ENCODE measurements at regions not wholly inside any gene's neighbourhood (a gene's known extent, or its start where the extent isn't known, plus 50 kb on each side); places are given as distances from the start of the nearest gene placed in this dataset.

DNA sequence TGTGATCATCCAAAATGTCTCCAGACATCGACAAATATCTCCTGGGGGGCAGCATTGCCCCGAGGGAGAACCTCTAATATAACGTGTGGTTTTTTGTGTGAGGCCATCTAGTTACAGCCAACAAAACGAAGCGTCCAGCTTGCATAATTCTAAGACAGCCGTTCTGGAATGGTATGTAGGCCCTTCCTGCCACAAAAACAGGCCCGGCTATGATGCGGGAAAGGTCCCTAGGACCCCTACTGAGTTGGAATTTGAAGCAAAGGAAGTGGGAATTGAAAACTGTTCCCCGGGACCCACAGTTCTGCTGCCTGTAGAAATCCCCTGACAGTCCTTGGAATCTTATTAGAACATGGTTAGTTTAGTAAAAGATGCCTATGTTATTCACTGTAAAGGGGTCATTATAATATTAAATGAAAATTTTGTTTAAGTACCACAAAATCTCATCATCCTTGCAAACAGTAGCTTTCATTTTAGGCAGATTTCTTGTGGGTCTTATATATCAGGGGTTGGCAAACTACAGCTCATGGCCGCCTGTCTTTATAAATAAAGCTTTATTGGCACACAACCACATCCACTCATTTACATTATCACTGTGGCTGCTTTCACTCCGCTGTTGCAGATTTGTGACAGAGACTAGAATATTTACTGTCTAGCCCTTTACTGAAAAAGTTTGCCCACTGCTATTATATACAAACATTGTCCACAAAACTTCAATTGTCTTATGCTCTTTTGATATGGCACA, 70.7 kb downstream of the MSX2 start:
- H3K4me3 Mint-ChIP-seq, result no peak overlapping the region
- TF ChIP-seq, protein P1, sequence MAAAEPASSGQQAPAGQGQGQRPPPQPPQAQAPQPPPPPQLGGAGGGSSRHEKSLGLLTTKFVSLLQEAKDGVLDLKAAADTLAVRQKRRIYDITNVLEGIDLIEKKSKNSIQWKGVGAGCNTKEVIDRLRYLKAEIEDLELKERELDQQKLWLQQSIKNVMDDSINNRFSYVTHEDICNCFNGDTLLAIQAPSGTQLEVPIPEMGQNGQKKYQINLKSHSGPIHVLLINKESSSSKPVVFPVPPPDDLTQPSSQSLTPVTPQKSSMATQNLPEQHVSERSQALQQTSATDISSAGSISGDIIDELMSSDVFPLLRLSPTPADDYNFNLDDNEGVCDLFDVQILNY (CRISPR knock-in tag; IDR thresholded peaks at IDR 0.05), result no peak
- no peak for TF ChIP-seq HMGA2 (CRISPR knock-in tag; IDR thresholded peaks at IDR 0.05)
- TF ChIP-seq, protein P2, sequence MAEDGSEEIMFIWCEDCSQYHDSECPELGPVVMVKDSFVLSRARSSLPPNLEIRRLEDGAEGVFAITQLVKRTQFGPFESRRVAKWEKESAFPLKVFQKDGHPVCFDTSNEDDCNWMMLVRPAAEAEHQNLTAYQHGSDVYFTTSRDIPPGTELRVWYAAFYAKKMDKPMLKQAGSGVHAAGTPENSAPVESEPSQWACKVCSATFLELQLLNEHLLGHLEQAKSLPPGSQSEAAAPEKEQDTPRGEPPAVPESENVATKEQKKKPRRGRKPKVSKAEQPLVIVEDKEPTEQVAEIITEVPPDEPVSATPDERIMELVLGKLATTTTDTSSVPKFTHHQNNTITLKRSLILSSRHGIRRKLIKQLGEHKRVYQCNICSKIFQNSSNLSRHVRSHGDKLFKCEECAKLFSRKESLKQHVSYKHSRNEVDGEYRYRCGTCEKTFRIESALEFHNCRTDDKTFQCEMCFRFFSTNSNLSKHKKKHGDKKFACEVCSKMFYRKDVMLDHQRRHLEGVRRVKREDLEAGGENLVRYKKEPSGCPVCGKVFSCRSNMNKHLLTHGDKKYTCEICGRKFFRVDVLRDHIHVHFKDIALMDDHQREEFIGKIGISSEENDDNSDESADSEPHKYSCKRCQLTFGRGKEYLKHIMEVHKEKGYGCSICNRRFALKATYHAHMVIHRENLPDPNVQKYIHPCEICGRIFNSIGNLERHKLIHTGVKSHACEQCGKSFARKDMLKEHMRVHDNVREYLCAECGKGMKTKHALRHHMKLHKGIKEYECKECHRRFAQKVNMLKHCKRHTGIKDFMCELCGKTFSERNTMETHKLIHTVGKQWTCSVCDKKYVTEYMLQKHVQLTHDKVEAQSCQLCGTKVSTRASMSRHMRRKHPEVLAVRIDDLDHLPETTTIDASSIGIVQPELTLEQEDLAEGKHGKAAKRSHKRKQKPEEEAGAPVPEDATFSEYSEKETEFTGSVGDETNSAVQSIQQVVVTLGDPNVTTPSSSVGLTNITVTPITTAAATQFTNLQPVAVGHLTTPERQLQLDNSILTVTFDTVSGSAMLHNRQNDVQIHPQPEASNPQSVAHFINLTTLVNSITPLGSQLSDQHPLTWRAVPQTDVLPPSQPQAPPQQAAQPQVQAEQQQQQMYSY (CRISPR knock-in tag; IDR thresholded peaks at IDR 0.05), result no peak
- TF ChIP-seq GRHL2 (CRISPR knock-in tag; IDR thresholded peaks at IDR 0.05; ENCODE audit: insufficient replicate concordance, severe bottlenecking), result no peak
- TF ChIP-seq JUN (CRISPR knock-in tag; IDR thresholded peaks at IDR 0.05), result no peak
- TF ChIP-seq, protein P3, sequence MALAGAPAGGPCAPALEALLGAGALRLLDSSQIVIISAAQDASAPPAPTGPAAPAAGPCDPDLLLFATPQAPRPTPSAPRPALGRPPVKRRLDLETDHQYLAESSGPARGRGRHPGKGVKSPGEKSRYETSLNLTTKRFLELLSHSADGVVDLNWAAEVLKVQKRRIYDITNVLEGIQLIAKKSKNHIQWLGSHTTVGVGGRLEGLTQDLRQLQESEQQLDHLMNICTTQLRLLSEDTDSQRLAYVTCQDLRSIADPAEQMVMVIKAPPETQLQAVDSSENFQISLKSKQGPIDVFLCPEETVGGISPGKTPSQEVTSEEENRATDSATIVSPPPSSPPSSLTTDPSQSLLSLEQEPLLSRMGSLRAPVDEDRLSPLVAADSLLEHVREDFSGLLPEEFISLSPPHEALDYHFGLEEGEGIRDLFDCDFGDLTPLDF (CRISPR knock-in tag; IDR thresholded peaks at IDR 0.05), result no peak
- TF ChIP-seq ZBTB21 (CRISPR knock-in tag; IDR thresholded peaks at IDR 0.05; ENCODE audit: borderline replicate concordance), result no peak
- TF ChIP-seq, protein P4, sequence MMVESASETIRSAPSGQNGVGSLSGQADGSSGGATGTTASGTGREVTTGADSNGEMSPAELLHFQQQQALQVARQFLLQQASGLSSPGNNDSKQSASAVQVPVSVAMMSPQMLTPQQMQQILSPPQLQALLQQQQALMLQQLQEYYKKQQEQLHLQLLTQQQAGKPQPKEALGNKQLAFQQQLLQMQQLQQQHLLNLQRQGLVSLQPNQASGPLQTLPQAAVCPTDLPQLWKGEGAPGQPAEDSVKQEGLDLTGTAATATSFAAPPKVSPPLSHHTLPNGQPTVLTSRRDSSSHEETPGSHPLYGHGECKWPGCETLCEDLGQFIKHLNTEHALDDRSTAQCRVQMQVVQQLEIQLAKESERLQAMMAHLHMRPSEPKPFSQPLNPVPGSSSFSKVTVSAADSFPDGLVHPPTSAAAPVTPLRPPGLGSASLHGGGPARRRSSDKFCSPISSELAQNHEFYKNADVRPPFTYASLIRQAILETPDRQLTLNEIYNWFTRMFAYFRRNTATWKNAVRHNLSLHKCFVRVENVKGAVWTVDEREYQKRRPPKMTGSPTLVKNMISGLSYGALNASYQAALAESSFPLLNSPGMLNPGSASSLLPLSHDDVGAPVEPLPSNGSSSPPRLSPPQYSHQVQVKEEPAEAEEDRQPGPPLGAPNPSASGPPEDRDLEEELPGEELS (CRISPR knock-in tag; IDR thresholded peaks at IDR 0.05), result no peak
- TF ChIP-seq TEAD1 (CRISPR knock-in tag; IDR thresholded peaks at IDR 0.05), result no peak
- no peak for TF ChIP-seq ELF4 (CRISPR knock-in tag; IDR thresholded peaks at IDR 0.05; ENCODE audit: low read depth)
- TF ChIP-seq, protein P5, sequence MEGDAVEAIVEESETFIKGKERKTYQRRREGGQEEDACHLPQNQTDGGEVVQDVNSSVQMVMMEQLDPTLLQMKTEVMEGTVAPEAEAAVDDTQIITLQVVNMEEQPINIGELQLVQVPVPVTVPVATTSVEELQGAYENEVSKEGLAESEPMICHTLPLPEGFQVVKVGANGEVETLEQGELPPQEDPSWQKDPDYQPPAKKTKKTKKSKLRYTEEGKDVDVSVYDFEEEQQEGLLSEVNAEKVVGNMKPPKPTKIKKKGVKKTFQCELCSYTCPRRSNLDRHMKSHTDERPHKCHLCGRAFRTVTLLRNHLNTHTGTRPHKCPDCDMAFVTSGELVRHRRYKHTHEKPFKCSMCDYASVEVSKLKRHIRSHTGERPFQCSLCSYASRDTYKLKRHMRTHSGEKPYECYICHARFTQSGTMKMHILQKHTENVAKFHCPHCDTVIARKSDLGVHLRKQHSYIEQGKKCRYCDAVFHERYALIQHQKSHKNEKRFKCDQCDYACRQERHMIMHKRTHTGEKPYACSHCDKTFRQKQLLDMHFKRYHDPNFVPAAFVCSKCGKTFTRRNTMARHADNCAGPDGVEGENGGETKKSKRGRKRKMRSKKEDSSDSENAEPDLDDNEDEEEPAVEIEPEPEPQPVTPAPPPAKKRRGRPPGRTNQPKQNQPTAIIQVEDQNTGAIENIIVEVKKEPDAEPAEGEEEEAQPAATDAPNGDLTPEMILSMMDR (IDR thresholded peaks at IDR 0.05), result no peak
- TF ChIP-seq, protein P6, sequence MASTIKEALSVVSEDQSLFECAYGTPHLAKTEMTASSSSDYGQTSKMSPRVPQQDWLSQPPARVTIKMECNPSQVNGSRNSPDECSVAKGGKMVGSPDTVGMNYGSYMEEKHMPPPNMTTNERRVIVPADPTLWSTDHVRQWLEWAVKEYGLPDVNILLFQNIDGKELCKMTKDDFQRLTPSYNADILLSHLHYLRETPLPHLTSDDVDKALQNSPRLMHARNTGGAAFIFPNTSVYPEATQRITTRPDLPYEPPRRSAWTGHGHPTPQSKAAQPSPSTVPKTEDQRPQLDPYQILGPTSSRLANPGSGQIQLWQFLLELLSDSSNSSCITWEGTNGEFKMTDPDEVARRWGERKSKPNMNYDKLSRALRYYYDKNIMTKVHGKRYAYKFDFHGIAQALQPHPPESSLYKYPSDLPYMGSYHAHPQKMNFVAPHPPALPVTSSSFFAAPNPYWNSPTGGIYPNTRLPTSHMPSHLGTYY (CRISPR knock-in tag; IDR thresholded peaks at IDR 0.05), result no peak
- TF ChIP-seq ZNF138 (CRISPR knock-in tag; conservative IDR thresholded peaks at IDR 0.05), result no peak
- TF ChIP-seq, protein P7, sequence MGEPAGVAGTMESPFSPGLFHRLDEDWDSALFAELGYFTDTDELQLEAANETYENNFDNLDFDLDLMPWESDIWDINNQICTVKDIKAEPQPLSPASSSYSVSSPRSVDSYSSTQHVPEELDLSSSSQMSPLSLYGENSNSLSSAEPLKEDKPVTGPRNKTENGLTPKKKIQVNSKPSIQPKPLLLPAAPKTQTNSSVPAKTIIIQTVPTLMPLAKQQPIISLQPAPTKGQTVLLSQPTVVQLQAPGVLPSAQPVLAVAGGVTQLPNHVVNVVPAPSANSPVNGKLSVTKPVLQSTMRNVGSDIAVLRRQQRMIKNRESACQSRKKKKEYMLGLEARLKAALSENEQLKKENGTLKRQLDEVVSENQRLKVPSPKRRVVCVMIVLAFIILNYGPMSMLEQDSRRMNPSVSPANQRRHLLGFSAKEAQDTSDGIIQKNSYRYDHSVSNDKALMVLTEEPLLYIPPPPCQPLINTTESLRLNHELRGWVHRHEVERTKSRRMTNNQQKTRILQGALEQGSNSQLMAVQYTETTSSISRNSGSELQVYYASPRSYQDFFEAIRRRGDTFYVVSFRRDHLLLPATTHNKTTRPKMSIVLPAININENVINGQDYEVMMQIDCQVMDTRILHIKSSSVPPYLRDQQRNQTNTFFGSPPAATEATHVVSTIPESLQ (CRISPR knock-in tag; IDR thresholded peaks at IDR 0.05), result no peak
- TF ChIP-seq SMAD4 (CRISPR knock-in tag; IDR thresholded peaks at IDR 0.05), result no peak
- TF ChIP-seq, protein P8, sequence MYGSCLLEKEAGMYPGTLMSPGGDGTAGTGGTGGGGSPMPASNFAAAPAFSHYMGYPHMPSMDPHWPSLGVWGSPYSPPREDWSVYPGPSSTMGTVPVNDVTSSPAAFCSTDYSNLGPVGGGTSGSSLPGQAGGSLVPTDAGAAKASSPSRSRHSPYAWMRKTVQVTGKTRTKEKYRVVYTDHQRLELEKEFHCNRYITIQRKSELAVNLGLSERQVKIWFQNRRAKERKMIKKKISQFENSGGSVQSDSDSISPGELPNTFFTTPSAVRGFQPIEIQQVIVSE (CRISPR knock-in tag; IDR thresholded peaks at IDR 0.05; ENCODE audit: borderline replicate concordance), result no peak
- TF ChIP-seq RELA (CRISPR knock-in tag; IDR thresholded peaks at IDR 0.05; ENCODE audit: borderline replicate concordance), result no peak
- TF ChIP-seq MYBL2 (CRISPR knock-in tag; IDR thresholded peaks at IDR 0.05), result no peak
- no peak for TF ChIP-seq ZNF423 (CRISPR knock-in tag; IDR thresholded peaks at IDR 0.05)
- TF ChIP-seq, protein P9, sequence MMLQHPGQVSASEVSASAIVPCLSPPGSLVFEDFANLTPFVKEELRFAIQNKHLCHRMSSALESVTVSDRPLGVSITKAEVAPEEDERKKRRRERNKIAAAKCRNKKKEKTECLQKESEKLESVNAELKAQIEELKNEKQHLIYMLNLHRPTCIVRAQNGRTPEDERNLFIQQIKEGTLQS (CRISPR knock-in tag; conservative IDR thresholded peaks at IDR 0.05), result no peak
- DNase-seq (ENCODE audit: low spot score), result peak; percentile 20
- H3K9me3 Mint-ChIP-seq, result peaks cover 8% of the 10 kb centered on the region; the same call in 1 of the 2 replicates
- ATAC-seq, result no peak; the same call in 1 of the 2 replicates
- POLR2A ChIA-PET, result no interaction called here
- no peaks in the 10 kb centered on the region for H3K36me3 Mint-ChIP-seq
- no peak overlapping the region for H3K27ac Mint-ChIP-seq
- CTCF ChIA-PET, result interaction anchor here (1.3 to 4.0 kb wide), 2 partner anchors 71 to 376 kb away, joined by 4 to 40 read pairs; partner anchors contain the start of gene MSX2
- H3K27me3 Mint-ChIP-seq (ENCODE audit: low read depth), result peaks cover 13% of the 10 kb centered on the region
- peaks cover 15% of the 10 kb centered on the region for H3K4me1 Mint-ChIP-seq

Data from WTC11 (cell line).